ENCODE measurements at regions not wholly inside any gene's neighbourhood (a gene's known extent, or its start where the extent isn't known, plus 50 kb on each side); places are given as distances from the start of the nearest gene placed in this dataset. TPM values are rescaled to one million over a fixed set of nuclear protein-coding genes. Genes with fewer than 3 reads are reported as not detected.

- TF ChIP-seq, protein P1, sequence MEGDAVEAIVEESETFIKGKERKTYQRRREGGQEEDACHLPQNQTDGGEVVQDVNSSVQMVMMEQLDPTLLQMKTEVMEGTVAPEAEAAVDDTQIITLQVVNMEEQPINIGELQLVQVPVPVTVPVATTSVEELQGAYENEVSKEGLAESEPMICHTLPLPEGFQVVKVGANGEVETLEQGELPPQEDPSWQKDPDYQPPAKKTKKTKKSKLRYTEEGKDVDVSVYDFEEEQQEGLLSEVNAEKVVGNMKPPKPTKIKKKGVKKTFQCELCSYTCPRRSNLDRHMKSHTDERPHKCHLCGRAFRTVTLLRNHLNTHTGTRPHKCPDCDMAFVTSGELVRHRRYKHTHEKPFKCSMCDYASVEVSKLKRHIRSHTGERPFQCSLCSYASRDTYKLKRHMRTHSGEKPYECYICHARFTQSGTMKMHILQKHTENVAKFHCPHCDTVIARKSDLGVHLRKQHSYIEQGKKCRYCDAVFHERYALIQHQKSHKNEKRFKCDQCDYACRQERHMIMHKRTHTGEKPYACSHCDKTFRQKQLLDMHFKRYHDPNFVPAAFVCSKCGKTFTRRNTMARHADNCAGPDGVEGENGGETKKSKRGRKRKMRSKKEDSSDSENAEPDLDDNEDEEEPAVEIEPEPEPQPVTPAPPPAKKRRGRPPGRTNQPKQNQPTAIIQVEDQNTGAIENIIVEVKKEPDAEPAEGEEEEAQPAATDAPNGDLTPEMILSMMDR (IDR thresholded peaks at IDR 0.05; ENCODE audit: unreplicated experiment) = no peak
- DNase-seq (ENCODE audit: low spot score in 2 of 2, unreplicated experiment in 2 of 2) = no peak
- no peak overlapping the region for H3K27ac Mint-ChIP-seq
Observed at GRCh38 chr6:127053875-127054235, 64.6 kb upstream of the RSPO3 start.

DNA sequence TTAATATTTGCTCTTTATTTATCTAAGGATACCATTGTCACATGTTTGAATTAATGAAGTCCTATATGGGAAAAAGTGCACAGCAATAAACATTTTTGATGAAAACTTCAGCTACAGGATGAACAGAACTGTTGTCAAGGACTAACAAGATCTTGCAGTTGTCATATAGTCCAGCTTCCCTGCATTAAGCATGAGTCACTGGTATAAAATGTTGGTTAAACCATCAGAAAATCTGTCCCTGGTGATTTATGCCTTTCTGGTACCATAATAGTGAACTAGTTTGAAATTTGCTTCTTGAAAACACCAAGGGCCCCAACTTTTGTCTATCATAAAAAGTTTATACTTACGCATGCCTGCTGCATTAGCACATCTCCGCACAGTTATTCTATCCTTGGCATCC lies 60.4 kb upstream of the RSPO3 start:
- no peak overlapping the region for H3K27ac Mint-ChIP-seq
- DNase-seq (ENCODE audit: low spot score in 2 of 2, unreplicated experiment in 2 of 2) = no peak
- H3K4me3 Mint-ChIP-seq = no peak overlapping the region
- TF ChIP-seq, protein P1 (IDR thresholded peaks at IDR 0.05; ENCODE audit: unreplicated experiment) = no peak
- H3K9me3 Mint-ChIP-seq = peaks cover 44% of the 10 kb centered on the region
- no peaks in the 10 kb centered on the region for H3K27me3 Mint-ChIP-seq (ENCODE audit: low read depth)
- H3K36me3 Mint-ChIP-seq = peaks cover 19% of the 10 kb centered on the region
- no peaks in the 10 kb centered on the region for H3K4me1 Mint-ChIP-seq

More at GRCh38 chr6:127053875-127054235, 64.6 kb upstream of the RSPO3 start:
- Mint-ChIP-seq H3K27me3 (ENCODE audit: low read depth) (no peaks in the 10 kb centered on the region), H3K4me1 (no peaks in the 10 kb centered on the region), H3K4me3 (no peak overlapping the region), H3K9me3 (peaks cover 41% of the 10 kb centered on the region), H3K36me3 (peaks cover 21% of the 10 kb centered on the region)

GRCh38 chr6:127058936-127059335 lies 59.5 kb upstream of the RSPO3 start:
- Mint-ChIP-seq H3K27ac (no peak overlapping the region), H3K27me3 (ENCODE audit: low read depth) (no peaks in the 10 kb centered on the region), H3K36me3 (peaks cover 19% of the 10 kb centered on the region), H3K9me3 (peaks cover 44% of the 10 kb centered on the region), H3K4me1 (no peaks in the 10 kb centered on the region), H3K4me3 (no peak overlapping the region)
- TF ChIP-seq, protein P1 (IDR thresholded peaks at IDR 0.05; ENCODE audit: unreplicated experiment) = no peak
- DNase-seq (ENCODE audit: low spot score in 2 of 2, unreplicated experiment in 2 of 2) = no peak

Small RNA genes in the stretch of these regions (microRNA-seq; reads per million reads assigned to microRNA genes)
- gene MIR588 = not detected

Measured in mesothelial cell of epicardium (in vitro differentiated cells).